HG03469 (cell line): ENCODE measurements at regions not wholly inside any gene's neighbourhood (a gene's known extent, or its start where the extent isn't known, plus 50 kb on each side); places are given as distances from the start of the nearest gene placed in this dataset.

Experiments
- ATAC-seq: cut with Tn5 transposase; IDR thresholded peaks from one replicate; pipeline ENCODE4 v1.9.1; 2021; ENCODE audit warnings: mild to moderate bottlenecking, moderate library complexity, moderate number of reproducible peaks; ENCODE audit not compliant: unreplicated experiment

- ATAC-seq = no peak
Observed at GRCh38 chr3:56985878-56986277, 74.6 kb upstream of the SPATA12 start.

GRCh38 chr3:56985460-56985859 is 75.0 kb upstream of the SPATA12 start:
- no peak for ATAC-seq

GRCh38 chr3:56983427-56983826 is 77.0 kb upstream of the SPATA12 start:
- ATAC-seq = no peak

GRCh38 chr3:56981445-56982230 is 78.8 kb upstream of the SPATA12 start:
- ATAC-seq = no peak

GRCh38 chr3:56980798-56981390 is 79.6 kb upstream of the SPATA12 start:
- ATAC-seq = no peak

DNA sequence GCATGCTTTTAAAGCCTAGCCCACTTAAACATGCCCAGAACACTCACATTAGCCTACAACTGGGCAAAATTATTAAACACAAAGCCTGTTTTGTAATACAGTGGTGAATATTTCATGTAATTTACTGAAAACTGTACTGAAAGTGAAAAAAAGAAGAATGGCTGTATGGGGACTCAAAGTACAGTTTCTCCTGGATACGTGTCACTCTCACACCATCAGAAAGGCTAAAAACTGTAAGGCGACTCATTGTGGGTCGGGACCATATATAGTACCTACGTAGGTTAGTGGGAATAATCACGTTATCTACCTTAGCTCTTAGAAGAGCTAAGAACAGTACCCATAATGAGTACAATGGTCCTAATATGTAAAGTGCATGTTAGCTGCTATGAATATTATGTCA is 80.2 kb upstream of the SPATA12 start:
- ATAC-seq = no peak

GRCh38 chr3:56979791-56980190 is 80.7 kb upstream of the SPATA12 start:
- no peak for ATAC-seq

DNA sequence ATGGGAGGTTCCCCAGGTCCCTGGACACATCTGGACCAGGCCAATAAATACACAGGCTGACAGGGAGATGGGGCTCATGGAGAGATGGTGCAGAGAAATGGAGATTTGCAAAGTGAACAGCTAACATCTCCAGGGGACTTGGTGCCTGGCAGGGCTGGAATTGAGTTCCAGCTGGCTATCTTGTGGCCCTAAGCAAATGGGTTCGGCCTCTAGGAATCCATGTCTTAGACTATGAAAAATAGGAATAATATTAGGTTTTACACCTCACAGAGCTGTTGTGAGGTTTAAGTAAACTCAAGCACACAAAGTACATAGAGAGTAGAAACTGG is 82.9 kb upstream of the SPATA12 start:
- no peak for ATAC-seq

- ATAC-seq = no peak
Observed at GRCh38 chr3:56976651-56977560, 83.6 kb upstream of the SPATA12 start.

DNA sequence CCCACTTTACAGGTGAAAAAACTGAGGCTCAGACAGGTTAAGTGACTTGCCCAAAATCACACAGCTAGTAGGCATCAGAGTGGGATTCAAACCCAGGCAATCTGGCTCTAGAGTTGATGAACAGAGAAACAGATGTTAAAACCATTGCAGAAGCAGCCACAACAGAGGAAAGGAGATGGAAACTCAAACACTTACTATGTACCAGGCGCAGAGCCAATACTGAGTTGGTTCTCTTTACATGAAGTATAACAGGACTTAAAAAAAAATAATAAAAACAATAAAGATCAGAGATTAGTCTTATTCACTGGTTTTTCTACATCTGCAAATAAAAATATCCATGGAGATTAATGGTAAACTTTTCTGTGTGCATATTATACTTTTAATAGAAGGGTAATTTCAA is 84.9 kb upstream of the SPATA12 start:
- no peak for ATAC-seq

DNA sequence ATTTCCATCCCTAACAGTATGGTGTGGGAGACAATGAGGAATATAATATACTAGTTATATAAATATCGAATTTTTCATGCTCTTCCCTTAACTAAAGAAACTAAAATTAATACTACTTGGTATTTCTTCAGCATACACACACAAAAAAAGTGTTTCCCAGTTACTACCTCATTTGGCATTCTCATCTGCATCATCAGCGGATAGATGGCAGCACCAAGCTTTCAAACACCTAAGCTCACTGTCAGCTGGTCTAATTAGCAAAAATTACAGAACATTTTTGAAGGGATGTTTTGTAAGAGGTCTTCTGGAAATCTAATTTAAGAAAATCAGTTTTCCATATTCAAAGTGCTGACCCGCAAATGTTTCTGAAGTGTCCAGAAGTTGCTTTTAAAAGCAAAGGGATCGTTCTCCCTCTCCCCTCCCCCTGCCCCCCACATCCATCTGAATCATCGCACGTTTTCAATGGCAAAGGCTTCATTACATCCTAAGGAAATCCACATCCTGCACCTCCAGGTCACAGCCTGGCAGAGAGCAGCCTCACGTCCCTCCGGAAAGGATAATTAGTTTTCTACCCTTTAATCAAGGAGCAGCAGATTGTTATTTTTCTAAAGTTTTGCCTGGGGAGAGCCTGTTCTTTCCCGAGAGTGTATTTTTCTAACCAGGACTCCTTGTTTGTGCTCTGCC is 86.1 kb upstream of the SPATA12 start:
- no peak for ATAC-seq

DNA sequence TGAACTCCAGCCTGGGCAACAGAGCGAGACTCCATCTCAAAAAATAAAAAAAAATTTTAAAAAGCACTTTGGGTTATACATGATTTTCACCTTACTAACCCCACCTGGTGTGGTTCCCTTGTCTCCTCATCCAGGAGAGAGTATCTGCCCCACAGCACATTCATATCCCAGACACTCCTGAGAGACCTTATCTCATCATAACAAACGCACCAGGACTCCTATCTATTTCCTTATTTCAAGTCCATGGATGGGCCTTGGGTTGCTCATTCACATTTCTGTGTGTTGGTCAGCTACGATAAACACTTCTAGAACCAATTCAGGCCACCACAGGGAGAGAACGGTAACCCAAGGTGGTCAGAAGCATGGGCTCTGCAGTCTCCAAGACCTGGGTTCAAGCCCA is 88.6 kb upstream of the SPATA12 start:
- ATAC-seq = no peak

DNA sequence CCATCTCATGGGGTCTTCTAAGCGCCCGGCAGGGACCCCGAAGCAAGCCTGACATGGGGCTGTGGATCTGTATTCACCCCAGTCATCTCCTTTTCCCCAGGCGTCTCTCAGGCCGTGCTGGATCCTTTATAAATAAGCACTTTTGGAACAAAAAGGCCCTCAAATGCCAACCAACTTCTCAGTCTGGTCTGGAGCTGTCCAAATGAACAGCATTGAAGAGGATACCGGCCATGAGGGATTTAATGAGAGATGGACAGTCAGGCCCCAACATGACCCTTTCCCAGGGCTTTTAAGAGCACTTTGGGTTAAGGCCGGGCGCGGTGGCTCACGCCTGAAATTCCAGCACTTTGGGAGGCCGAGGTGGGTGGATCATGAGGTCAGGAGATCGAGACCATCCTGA is 89.2 kb upstream of the SPATA12 start:
- no peak for ATAC-seq

GRCh38 chr3:56970461-56970879 is 90.0 kb upstream of the SPATA12 start:
- ATAC-seq = no peak

DNA sequence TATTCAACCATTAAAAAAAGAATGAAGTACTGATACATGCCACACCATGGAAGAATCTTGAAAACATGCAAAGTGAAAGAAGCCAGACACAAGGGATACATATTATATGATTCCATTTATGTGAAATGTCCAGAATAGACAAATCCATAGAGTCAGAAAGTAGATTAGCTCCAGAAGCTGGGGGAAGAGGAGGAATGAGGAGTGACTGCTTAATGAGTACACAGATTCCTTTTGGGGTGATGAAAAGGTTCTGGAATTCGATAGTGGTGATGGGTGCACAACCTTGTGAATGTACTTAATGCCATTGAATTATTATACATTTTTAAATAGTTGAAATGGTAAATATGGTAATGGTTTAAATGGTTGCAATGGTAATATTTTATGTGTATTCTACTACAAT is 90.6 kb upstream of the SPATA12 start:
- ATAC-seq = no peak

DNA sequence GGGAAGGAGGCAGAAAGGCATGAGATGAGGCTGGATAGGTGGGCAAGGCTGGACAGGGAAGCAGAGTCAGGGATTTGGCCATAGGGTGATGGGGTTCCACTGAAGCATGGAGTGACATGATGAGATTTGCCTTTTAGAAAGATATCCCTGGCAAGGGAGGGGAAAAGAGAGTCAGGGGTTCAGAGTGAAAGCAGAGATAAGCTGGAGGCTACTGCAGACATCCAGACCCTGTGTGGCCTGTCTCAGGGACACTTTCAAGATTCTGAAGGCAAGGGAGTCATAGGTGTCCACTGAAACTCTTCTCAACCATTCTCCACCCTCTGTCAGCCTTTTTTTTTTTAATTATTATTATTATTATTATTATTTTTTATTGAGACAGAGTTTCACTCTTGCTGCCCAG is 94.0 kb upstream of the SPATA12 start:
- ATAC-seq = no peak

DNA sequence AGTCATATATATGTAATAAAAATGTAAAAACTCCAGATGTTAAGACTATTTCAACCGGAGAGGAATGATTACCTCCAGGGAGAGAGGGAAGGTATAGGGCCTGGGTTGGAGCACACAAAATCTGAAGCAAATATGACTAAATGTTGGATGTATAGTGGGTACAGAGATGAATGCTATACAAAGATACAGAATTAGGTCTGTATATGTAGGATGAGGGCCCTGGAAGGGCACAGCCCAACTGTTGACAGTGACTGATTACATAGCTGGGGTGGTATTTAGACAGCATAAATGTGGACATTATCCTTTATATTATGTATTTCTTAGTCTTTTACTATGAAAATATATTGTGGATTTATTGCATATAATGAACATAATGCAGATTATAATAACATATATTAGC is 94.4 kb upstream of the SPATA12 start:
- ATAC-seq = no peak

DNA sequence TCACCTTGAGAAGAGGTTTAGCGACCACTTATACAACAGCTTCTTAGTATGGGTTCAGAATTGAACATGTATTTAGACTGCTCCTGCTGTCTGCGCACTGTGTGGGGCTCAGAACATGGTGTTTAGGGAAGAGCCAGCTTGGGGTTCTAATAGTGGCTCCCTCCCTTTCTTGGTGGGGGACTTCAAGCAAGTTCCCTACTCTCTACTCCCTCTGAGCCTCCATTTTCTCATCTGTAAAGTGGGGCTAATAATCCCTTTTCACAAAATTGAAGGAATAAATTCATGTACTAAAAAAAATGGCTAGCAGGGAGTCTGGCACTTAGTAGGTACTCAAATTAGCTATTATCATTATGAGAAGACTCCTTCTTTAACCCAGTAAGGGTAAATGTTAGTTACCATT is 97.5 kb upstream of the SPATA12 start:
- no peak for ATAC-seq

DNA sequence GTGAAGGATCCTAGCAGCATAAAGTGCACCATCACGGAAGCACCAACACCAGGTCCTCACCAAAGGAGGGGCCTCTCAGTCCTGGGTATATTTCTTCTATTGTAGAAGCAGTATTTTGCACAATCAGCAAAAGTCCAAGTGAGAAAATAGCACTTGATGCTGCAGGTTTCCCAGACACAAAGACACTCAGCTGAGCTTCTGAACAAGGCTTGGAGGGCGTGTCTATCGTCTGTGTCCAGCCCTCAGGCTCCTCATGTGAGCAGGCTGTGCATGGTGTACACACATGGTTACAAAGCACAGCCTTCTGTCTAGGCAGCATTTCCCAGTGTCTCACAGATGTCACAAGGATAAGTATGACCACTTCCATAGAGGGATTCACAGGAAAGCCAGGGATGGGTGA is 98.3 kb upstream of the SPATA12 start:
- no peak for ATAC-seq

GRCh38 chr3:56960234-56960917 is 100.1 kb upstream of the SPATA12 start:
- ATAC-seq = no peak

DNA sequence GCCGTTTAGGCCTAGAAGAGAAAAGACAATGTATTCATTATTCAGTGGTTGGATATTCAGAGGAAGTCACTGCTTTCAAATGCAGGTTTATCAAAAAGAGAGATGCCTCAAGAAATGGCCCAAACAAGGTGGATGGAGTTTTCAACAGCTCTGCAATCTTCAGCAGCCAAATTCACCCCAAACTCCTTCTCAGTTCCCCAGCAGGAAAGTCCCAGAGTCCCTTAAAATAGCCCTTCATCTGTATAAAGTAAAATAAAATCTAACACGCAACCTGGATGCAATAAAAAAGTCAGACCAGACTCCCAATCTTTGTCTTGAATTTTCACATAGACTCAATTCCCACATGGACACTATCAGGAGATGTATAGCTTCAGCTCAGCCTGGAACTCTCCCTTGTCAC is 101.6 kb upstream of the SPATA12 start:
- ATAC-seq = no peak
